NCI-H526 (cell line): ENCODE measurements at regions not wholly inside any gene's neighbourhood (a gene's known extent, or its start where the extent isn't known, plus 50 kb on each side); places are given as distances from the start of the nearest gene placed in this dataset.
"Not testable (repeated sequence)": the region's sequence is repeated elsewhere in the genome, so short reads cannot be mapped to it uniquely, and the experiment has no call there.

ENCODE experiments used
- DNase-seq, 2 experiments: peaks; one replicate each; lab custom pipeline; 2025; lab: John Stamatoyannopoulos, UW

DNA sequence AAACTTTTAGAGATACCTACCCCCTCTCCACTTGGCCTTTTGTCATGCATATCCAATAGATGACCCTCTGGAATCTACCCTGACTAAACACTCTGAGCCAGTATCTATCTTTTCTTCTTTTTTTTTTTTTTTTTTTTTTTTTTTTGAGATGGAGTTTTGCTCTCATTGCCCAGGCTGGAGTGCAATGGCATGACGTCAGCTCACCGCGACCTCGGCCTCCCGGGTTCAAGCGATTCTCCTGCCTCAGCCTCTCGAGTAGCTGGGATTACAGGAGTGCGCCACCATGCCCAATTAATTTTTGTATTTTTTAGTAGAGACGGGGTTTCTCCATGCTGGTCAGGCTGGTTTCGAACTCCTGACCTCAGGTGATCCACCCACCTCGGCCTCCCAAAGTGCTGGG is 50.8 kb upstream of the GRIN2B start:
- DNase-seq: not testable (repeated sequence)

DNA sequence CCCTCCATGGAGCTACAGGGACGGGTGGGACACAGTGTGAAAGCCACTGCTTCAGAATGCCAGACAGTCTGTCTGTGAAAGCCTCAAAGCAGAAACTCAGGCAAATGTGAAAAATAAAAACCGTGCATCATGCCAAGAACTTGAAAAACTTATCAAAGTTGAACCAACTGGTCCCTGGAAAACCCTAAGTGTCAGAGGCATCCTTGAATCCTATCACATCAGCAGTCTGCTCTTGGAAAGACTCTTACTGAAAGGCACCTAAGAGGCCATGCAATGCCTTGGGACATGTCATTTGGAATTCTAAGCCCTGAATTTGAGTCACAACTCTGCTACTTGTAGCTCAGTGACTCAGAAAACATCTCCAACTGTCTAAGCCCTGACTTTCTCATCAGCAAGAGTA is 62.4 kb upstream of the GRIN2B start:
- DNase-seq: no peak

GRCh38 chr12:14048941-14049545 is 67.6 kb upstream of the GRIN2B start:
- no peak for DNase-seq

DNA sequence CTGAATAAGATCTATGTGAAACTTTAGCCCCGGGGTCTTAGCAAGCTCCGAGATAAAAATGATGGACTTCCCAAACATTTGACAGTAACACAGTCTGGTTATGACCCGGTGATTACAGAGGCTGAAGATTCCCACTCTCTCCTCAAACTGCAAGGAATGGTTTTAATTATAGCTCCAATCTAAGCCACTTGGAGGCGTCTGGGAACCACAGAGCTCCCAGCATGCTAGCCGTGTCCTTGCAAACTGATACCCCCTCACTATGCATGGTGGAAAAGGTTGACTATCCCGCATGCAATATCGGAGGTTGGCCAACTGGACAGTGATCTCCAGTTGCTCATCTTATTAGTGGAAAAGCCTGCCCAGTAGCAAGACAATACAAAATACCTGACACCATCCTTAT is 76.5 kb upstream of the GRIN2B start:
- no peak for DNase-seq

GRCh38 chr12:14058717-14059116 is 77.3 kb upstream of the GRIN2B start:
- DNase-seq: no peak

- DNase-seq: no peak
Observed at GRCh38 chr12:14059548-14059947, 78.1 kb upstream of the GRIN2B start.

GRCh38 chr12:14065616-14066015 is 84.2 kb upstream of the GRIN2B start:
- no peak for DNase-seq

DNA sequence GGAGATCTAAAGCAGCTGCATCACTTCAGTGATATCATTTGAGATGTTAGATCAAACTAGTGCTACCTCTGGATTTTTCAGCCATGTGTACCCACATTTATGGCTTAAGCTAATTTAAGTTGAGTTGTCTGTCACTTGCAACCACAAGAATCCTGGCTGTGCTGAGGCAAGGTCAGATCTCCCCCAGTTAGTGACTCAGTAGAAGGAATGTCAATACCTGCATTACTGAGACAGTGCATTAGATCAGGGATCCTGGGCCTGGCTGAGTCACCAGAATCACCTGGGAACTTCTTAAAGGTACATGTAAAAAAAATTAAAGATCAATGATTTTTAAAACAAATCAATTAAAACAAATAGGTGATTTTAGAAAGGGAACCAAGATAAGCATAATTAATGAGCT is 84.6 kb upstream of the GRIN2B start:
- no peak for DNase-seq

DNA sequence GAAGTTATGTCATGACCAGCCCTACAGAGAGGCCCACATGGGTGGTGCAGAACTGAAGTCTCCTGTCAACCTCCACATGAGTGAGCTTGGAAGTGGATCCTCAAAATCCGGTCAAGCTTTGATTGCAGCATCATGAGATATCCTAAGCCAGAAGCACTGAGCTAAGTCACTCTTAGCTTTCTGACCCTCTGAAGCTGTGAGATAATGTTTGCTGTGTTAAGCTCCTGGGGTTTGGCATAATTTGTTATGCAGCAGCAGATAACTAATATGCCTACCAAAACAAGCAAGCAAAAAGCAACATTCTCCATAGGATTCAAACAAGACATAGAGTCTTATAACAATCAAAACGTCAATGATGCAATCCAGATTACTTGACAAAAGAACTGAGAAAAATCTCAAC is 87.6 kb upstream of the GRIN2B start:
- DNase-seq: no peak

- DNase-seq: no peak
Observed at GRCh38 chr12:14071833-14072232, 90.4 kb upstream of the GRIN2B start.

DNA sequence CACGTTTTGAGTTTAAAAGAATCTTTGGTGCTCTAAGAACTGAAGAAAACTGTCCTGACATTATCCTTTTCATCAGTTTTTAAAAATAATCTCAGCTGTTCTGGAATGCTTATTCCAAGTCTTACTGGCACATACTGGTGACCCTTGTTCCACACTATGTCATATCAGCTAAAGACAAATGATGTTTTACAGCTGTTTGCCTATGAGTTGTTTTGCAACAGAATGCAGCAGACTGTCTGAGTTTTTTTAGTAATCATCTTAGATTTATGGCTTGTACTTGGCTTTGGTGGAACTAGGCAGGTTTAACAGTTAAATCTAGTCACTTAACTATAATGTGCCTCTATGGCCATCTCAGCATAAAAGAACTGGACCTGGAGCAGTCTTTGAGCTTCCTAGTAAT is 91.6 kb upstream of the GRIN2B start:
- DNase-seq: no peak

- DNase-seq: no peak
Observed at GRCh38 chr12:14075797-14076393, 94.5 kb upstream of the GRIN2B start.

DNA sequence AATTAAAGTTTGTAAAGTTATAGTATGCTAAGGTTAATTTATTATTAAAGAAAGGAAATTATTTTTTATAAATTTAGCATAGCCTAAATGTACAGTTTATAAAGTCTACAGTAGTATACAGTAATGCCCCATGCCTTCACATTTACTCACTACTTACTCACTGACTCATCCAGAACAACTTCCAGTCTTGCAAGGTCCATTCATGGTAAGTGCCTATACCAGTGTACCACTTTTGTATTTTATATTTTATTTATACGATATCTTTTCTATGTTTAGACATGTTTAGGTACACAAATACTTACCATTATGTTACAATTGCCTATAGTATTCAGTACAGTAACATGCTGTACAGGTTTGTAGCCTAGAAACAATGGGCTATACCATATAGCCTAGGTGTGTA is 95.1 kb upstream of the GRIN2B start:
- no peak for DNase-seq

GRCh38 chr12:14086838-14087237 is 105.4 kb upstream of the GRIN2B start:
- DNase-seq: no peak

DNA sequence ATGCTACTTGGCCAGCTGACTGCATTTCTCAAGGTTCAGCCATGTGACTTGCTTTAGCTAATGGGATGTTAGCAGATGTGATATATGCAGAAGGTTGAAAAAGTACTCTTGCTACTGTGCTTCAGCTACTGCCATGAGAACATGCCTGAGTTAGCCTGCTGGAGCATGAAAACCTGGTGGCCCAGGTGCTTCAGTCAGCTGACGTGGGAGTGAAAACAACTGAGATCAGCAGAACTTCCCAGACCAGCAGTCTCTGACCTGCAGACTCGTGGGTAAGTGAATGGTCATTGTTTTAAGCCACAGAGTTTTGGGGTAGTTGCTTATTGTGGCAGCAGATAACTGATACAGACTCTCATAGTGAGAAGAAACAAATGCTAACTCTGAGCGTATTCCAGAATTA is 118.6 kb upstream of the GRIN2B start:
- DNase-seq: no peak

GRCh38 chr12:14101556-14101955 is 120.2 kb upstream of the GRIN2B start:
- not testable (repeated sequence) for DNase-seq

- DNase-seq: peak; percentile 10 to 66
Observed at GRCh38 chr12:14111230-14111865, 129.9 kb upstream of the GRIN2B start.

GRCh38 chr12:14113031-14113430 is 131.6 kb upstream of the GRIN2B start:
- no peak for DNase-seq

GRCh38 chr12:14126692-14127091 is 145.3 kb upstream of the GRIN2B start:
- peak in 1 of 2 experiments; percentile 16 for DNase-seq

- no peak for DNase-seq
Observed at GRCh38 chr12:14129611-14130195, 148.3 kb upstream of the GRIN2B start.

DNA sequence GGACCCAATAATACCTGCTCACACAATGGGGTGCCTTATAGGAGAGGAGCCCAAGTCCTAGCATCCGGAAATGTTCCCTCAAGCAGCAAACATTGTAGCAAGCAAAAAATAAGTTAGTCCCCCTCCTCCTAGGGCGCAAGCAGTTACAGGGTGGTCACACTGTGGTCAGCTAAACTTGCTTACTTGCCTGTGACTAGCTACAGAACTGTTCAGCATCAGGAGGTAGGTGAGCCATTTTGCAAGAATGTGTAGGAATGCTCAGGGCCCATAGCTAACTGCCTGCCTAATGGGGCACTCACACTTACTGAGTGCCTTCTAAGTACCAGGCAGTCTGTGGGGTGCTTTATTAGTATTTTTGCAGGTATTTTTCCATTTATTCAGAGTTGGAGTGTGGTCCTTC is 154.6 kb upstream of the GRIN2B start:
- DNase-seq: no peak

DNA sequence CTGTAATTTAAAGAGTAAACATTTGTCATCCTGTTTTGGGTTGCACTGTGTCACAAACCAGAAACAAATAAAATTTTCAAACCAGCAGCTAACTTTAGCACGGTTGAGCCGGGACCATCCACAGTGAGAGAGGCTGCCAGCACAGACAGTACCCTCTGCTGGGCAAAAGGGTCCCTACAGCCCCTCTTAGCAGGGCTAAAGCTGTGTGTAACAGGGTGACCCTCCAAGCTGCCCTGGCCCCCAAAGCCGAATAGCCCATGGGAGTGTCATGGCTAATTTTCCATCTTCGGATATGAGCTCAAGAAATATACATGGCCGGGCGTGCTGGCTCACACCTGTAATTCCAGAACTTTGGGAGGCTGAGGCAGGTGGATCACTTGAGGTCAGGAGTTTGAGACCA is 157.1 kb upstream of the GRIN2B start:
- no peak for DNase-seq

DNA sequence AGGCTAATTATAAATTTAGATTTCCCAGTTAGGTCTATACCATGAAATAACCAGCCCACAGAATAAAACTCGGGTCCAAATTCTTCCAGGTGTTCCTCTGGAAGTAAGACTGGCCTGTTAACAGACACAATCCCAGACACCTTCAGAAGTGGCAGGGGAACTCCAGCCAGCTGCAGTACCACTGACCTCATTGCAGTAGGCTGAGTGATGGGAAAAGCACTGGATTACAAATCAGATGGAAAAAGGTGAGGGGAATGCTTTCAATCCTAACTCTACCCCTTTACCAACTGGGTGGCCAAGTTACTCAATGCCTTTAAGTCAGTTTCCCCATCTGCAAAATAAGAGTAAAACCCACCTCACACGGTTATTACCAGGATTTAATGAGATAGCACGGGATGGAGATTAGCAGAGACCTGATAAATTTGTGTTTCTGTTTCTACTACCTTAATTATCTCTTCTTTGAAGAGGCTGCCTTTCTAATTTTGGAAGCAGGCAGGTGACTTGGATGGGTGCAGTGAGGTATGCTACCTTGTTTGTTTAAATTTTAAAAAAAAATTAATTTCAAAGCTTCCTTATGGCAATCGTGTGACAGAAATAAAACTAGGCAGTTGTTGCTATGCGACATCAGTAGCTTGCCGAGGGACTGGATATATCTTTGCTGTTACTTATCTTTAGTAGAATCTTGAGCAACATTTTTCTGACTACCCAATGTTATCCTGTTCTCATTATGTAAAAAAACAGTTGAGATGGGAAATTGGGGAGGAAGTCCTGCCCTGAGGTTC is 167.3 kb upstream of the GRIN2B start:
- DNase-seq: no peak
